ENCODE measurements at regions not wholly inside any gene's neighbourhood (a gene's known extent, or its start where the extent isn't known, plus 50 kb on each side); places are given as distances from the start of the nearest gene placed in this dataset.
"Not testable (repeated sequence)": the region's sequence is repeated elsewhere in the genome, so short reads cannot be mapped to it uniquely, and the experiment has no call there.

GRCh38 chr7:152594801-152595200 lies 81.1 kb downstream of the XRCC2 start:
- no peak for DNase-seq (ENCODE audit: low spot score)

GRCh38 chr7:152591976-152592375 lies 84.0 kb downstream of the XRCC2 start:
- no peak for DNase-seq (ENCODE audit: low spot score)

GRCh38 chr7:152590481-152590880 lies 85.5 kb downstream of the XRCC2 start:
- no peak for DNase-seq (ENCODE audit: low spot score)

GRCh38 chr7:152589821-152590220 lies 86.1 kb downstream of the XRCC2 start:
- not testable (repeated sequence) for DNase-seq (ENCODE audit: low spot score)

GRCh38 chr7:152588350-152588749 lies 87.6 kb downstream of the XRCC2 start:
- DNase-seq (ENCODE audit: low spot score) = no peak

- no peak for DNase-seq (ENCODE audit: low spot score)
Observed at GRCh38 chr7:152587366-152587765, 88.6 kb downstream of the XRCC2 start.

GRCh38 chr7:152583006-152583405 lies 92.9 kb downstream of the XRCC2 start:
- DNase-seq (ENCODE audit: low spot score) = no peak

GRCh38 chr7:152579070-152579469 lies 96.9 kb downstream of the XRCC2 start:
- no peak for DNase-seq (ENCODE audit: low spot score)

GRCh38 chr7:152577339-152577738 lies 98.6 kb downstream of the XRCC2 start:
- DNase-seq (ENCODE audit: low spot score) = no peak

- no peak for DNase-seq (ENCODE audit: low spot score)
Observed at GRCh38 chr7:152574892-152575548, 100.9 kb downstream of the XRCC2 start.

GRCh38 chr7:152573186-152573585 lies 102.8 kb downstream of the XRCC2 start:
- not testable (repeated sequence) for DNase-seq (ENCODE audit: low spot score)

GRCh38 chr7:152572101-152572500 lies 103.8 kb downstream of the XRCC2 start:
- DNase-seq (ENCODE audit: low spot score) = no peak

GRCh38 chr7:152571068-152571467 lies 104.9 kb downstream of the XRCC2 start:
- DNase-seq (ENCODE audit: low spot score) = no peak

GRCh38 chr7:152568972-152569371 lies 107.0 kb downstream of the XRCC2 start:
- no peak for DNase-seq (ENCODE audit: low spot score)

GRCh38 chr7:152565731-152566130 lies 110.2 kb downstream of the XRCC2 start:
- DNase-seq (ENCODE audit: low spot score) = no peak

GRCh38 chr7:152564656-152565250 lies 111.2 kb downstream of the XRCC2 start:
- DNase-seq (ENCODE audit: low spot score) = no peak

- DNase-seq (ENCODE audit: low spot score) = no peak
Observed at GRCh38 chr7:152556013-152556755, 119.8 kb downstream of the XRCC2 start.

GRCh38 chr7:152553671-152554317 lies 118.0 kb upstream of the KMT2C start:
- no peak for DNase-seq (ENCODE audit: low spot score)

- no peak for DNase-seq (ENCODE audit: low spot score)
Observed at GRCh38 chr7:152551304-152552036, 115.7 kb upstream of the KMT2C start.

GRCh38 chr7:152544971-152545619 lies 109.3 kb upstream of the KMT2C start:
- no peak for DNase-seq (ENCODE audit: low spot score)

GRCh38 chr7:152544481-152544927 lies 108.7 kb upstream of the KMT2C start:
- DNase-seq (ENCODE audit: low spot score) = no peak

Measured in CD4-positive, alpha-beta T cell treated with Interleukin-2 at 100 ng/mL for 4 hours (primary cell).